ENCODE measurements at regions not wholly inside any gene's neighbourhood (a gene's known extent, or its start where the extent isn't known, plus 50 kb on each side); places are given as distances from the start of the nearest gene placed in this dataset.

DNA sequence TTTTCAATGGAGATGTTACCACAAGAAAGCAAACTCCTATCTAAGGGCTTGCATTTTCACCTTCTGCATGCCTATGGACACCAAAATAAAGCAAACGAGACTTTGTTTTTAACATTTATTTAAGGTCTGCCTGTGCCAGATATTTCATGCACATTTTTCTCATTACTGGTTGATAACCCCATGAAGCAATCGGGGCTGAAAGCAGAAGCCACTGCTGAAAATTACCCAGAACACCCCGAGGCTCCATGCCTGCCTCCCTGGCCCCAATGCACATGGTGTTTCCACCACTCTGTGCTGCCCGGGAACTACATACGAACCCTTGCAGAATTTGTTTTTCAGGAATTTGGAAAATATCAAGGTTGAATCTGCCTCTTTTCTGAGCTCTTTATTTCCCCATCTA is 240.1 kb downstream of the NR2F1-AS1 start:
- Mint-ChIP-seq H3K9me3 (peaks cover 2% of the 10 kb centered on the region), H3K4me1 (ENCODE audit: low read depth) (no peaks in the 10 kb centered on the region), H3K27ac (no peak overlapping the region), H3K36me3 (ENCODE audit: low read depth) (no peaks in the 10 kb centered on the region), H3K4me3 (no peak overlapping the region), H3K27me3 (no peaks in the 10 kb centered on the region)
- ChIA-PET CTCF (no interaction called here), POLR2A (interaction anchor here (0.6 kb wide), 2 partner anchors 248 to 1722 kb away, joined by 3 read pairs; no protein-coding TSS in a partner anchor)
- TF ChIP-seq, protein P1, sequence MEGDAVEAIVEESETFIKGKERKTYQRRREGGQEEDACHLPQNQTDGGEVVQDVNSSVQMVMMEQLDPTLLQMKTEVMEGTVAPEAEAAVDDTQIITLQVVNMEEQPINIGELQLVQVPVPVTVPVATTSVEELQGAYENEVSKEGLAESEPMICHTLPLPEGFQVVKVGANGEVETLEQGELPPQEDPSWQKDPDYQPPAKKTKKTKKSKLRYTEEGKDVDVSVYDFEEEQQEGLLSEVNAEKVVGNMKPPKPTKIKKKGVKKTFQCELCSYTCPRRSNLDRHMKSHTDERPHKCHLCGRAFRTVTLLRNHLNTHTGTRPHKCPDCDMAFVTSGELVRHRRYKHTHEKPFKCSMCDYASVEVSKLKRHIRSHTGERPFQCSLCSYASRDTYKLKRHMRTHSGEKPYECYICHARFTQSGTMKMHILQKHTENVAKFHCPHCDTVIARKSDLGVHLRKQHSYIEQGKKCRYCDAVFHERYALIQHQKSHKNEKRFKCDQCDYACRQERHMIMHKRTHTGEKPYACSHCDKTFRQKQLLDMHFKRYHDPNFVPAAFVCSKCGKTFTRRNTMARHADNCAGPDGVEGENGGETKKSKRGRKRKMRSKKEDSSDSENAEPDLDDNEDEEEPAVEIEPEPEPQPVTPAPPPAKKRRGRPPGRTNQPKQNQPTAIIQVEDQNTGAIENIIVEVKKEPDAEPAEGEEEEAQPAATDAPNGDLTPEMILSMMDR (IDR thresholded peaks at IDR 0.05) = no peak
- ATAC-seq (no peak), DNase-seq (no peak)
- intact Hi-C loops (cut with micrococcal nuclease) = no loop called here

DNA sequence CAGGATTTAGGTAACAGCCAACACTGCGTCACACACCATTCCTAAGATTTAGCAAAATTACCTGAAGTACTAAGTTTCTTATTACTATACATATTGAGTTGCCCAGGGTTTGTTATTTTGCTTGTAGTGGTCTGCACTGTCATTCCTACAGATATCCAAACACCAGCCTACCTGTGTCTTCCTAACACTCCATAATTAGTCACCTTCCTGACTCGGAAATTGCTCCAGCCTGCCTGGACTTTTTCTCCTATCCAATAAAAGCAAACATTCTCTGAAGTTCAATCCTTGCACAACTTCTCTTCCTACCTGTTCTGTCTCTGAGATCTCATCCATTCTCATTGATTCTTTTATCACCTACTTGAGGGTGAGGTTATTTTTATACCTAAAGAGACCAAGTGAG is 243.9 kb downstream of the NR2F1-AS1 start:
- Mint-ChIP-seq H3K4me3 (no peak overlapping the region), H3K9me3 (peaks cover 2% of the 10 kb centered on the region), H3K36me3 (ENCODE audit: low read depth) (no peaks in the 10 kb centered on the region), H3K4me1 (ENCODE audit: low read depth) (no peaks in the 10 kb centered on the region), H3K27me3 (no peaks in the 10 kb centered on the region), H3K27ac (no peak overlapping the region)
- TF ChIP-seq, protein P1 (IDR thresholded peaks at IDR 0.05) = no peak
- POLR2A ChIA-PET = no interaction called here
- DNase-seq (no peak), ATAC-seq (no peak)
- intact Hi-C loops (cut with micrococcal nuclease) = no loop called here
- CTCF ChIA-PET = no interaction called here

DNA sequence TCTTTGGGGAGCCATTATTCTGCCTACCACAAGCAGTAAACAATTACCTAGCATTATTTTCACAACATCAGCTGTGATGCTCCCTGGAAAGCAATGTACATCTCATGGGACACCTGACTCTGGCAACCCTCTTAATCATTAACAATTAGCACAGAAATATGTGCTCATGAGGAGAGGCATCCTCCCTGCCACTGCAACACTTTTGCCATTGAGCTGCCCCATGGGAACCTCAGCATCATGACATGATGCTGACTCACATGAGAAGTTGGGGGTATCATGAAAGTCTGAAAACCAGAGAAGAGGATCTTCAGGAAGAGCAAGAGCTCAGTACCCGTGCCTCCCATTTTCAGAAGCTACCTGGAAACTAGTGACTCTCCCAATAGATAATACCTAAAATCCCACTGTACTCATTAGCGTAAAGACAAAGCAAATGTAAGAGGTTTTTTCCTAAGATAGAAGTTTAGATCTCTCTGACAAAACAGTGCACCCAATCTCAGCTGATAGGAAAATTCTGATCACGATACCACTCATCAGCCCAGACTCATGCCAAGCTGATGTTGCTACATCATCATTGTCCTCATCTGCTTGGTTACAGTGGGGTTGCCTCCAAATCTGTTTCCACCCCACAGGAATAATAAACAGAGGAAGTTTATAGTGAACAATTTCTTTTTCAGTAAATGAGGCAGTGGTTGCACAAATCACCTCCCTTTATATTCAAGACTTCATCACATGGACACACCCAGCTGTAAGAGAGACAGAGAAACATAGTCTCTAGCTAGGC is 244.5 kb downstream of the NR2F1-AS1 start:
- DNase-seq (no peak), ATAC-seq (no peak)
- TF ChIP-seq, protein P1 (IDR thresholded peaks at IDR 0.05) = no peak
- H3K9me3 Mint-ChIP-seq = peaks cover 2% of the 10 kb centered on the region
- intact Hi-C loops (cut with micrococcal nuclease) = no loop called here
- H3K27ac Mint-ChIP-seq = no peak overlapping the region
- no peaks in the 10 kb centered on the region for H3K4me1 Mint-ChIP-seq (ENCODE audit: low read depth)
- H3K36me3 Mint-ChIP-seq (ENCODE audit: low read depth) = no peaks in the 10 kb centered on the region
- H3K4me3 Mint-ChIP-seq = no peak overlapping the region
- ChIA-PET POLR2A (no interaction called here), CTCF (no interaction called here)
- no peaks in the 10 kb centered on the region for H3K27me3 Mint-ChIP-seq

DNA sequence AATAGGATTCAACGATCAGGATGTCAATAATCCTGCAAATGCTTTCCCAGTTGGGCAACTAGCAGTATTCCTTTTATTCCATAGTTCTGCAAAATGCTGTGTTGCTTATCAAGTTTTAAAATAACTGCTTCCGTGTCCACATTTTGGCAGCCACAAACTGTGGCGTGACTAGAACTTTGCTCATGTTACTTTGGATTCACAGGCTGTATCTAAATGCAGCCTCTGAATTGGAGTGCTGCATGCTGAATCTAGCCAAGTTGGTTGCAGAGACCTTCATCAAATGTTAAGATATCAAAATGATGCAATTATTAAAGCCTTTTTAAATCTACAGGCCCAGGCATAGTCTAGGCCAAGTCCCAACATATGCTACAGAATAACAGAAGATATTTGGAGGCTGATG is 249.2 kb downstream of the NR2F1-AS1 start:
- Mint-ChIP-seq H3K36me3 (ENCODE audit: low read depth) (no peaks in the 10 kb centered on the region), H3K9me3 (no peaks in the 10 kb centered on the region), H3K4me3 (no peak overlapping the region), H3K27ac (no peak overlapping the region), H3K27me3 (no peaks in the 10 kb centered on the region), H3K4me1 (ENCODE audit: low read depth) (no peaks in the 10 kb centered on the region)
- CTCF ChIA-PET = no interaction called here
- POLR2A ChIA-PET = no interaction called here
- TF ChIP-seq, protein P1 (IDR thresholded peaks at IDR 0.05) = no peak
- DNase-seq (no peak), ATAC-seq (no peak)
- intact Hi-C loops (cut with micrococcal nuclease) = no loop called here

DNA sequence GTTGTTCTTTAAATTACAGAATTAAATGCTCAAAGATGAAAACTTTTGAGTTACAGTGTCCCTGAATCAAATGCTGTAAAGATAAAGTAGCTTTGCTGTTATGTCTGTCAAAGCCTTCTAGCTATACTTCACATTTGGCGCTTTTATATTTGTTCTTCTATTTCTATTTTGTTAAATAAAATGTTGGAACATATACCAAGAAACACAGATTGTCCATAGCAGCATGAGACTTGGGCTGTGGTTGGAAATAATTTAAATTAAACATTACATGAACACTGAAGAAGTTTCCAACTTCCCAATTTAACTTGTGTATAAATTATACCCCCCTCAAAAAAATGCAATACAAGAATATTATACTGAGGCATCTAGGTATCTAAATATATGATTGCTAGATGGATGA is 249.8 kb downstream of the NR2F1-AS1 start:
- no peaks in the 10 kb centered on the region for H3K27me3 Mint-ChIP-seq
- intact Hi-C loops (cut with micrococcal nuclease) = no loop called here
- ChIA-PET CTCF (no interaction called here), POLR2A (no interaction called here)
- H3K4me1 Mint-ChIP-seq (ENCODE audit: low read depth) = no peaks in the 10 kb centered on the region
- H3K27ac Mint-ChIP-seq = no peak overlapping the region
- DNase-seq = no peak
- H3K4me3 Mint-ChIP-seq = no peak overlapping the region
- ATAC-seq = no peak
- TF ChIP-seq, protein P1 (IDR thresholded peaks at IDR 0.05) = no peak
- H3K9me3 Mint-ChIP-seq = no peaks in the 10 kb centered on the region
- no peaks in the 10 kb centered on the region for H3K36me3 Mint-ChIP-seq (ENCODE audit: low read depth)

All from activated CD8-positive, alpha-beta T cell treated with anti-CD3 and anti-CD28 coated beads for 36 hours (primary cell).